ENCODE measurements at regions not wholly inside any gene's neighbourhood (a gene's known extent, or its start where the extent isn't known, plus 50 kb on each side); places are given as distances from the start of the nearest gene placed in this dataset.

GRCh38 chr2:228845162-228845925 is 425.7 kb downstream of the PID1 start:
- FAIRE-seq (no peak), ATAC-seq (no peak), DNase-seq (ENCODE audit: low spot score) (no peak)
- Histone ChIP-seq H3K9ac (ENCODE audit: insufficient read depth, low read depth, low read length) (no peak overlapping the region), H3K27me3 (ENCODE audit: control insufficient read depth in 1 of 2, insufficient read depth in 2 of 2, low read length in 2 of 2) (no peaks in the 10 kb centered on the region), H3K36me3 (replicated peaks in 1 of 2; ENCODE audit: control insufficient read depth in 1 of 2, insufficient read depth in 2 of 2, low read length in 2 of 2) (no peaks in the 10 kb centered on the region), H3K4me3 (replicated peaks in 1 of 3; ENCODE audit: insufficient read depth in 1 of 3, low read depth in 2 of 3, low read length in 3 of 3) (no peak overlapping the region), H3K79me2 (ENCODE audit: insufficient read depth, low read length) (no peaks in the 10 kb centered on the region), H4K20me1 (ENCODE audit: insufficient read depth, low read length) (no peaks in the 10 kb centered on the region), H3K9me3 (ENCODE audit: low read length) (peaks cover 85% of the 10 kb centered on the region), H3K27ac (ENCODE audit: extremely low read length, insufficient read depth, low read length) (no peak overlapping the region), H3K4me1 (ENCODE audit: insufficient read depth, low read length) (no peaks in the 10 kb centered on the region), H2AFZ (ENCODE audit: low read length) (no peak overlapping the region), H3K4me2 (ENCODE audit: low read depth, low read length) (no peak overlapping the region)
- no peak for TF ChIP-seq SIN3A (IDR thresholded peaks at IDR 0.05; ENCODE audit: borderline replicate concordance, low read depth, low read length)
- no TSS peak for BruUV-seq (replicated peaks)
- in situ Hi-C loops (cut with HindIII; ENCODE audit: extremely low pct_ligation_motif_present, low pct_unique_long_range_greater_than_20kb): no loop called here
- ChIA-PET CTCF (ENCODE audit: low intra/inter-chr PET ratio, low total read pairs) (no interaction called here), POLR2A (no interaction called here)
- intact Hi-C loops (cut with micrococcal nuclease; ENCODE audit: unreplicated experiment): no loop called here
- 14% methylated on average over 3 of the region's 3 CpGs for WGBS (ENCODE audit: low lambda C conversion rate)

DNA sequence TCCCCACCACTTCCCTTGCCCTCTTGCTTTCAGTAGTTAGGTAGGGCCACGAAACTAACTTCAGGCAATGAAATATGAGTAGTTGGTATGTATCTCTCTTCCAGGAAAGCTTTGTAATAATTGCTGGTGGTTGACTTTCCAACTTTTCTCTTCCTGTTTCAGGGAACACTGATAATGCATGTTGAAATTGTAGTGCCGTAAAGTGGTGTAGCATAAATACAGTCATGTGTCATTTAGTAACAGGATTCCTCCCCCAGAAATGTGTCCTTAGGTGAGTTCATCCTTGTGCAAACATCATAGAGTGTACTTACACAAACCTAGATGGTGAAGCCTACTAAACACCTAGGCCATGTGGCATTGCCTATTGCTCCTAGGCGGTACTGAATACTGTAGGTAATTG is 429.2 kb downstream of the PID1 start:
- no peaks in the 10 kb centered on the region for H3K79me2 ChIP-seq (ENCODE audit: insufficient read depth, low read length)
- intact Hi-C loops (cut with micrococcal nuclease; ENCODE audit: unreplicated experiment) (no loop called here), in situ Hi-C loops (cut with HindIII; ENCODE audit: extremely low pct_ligation_motif_present, low pct_unique_long_range_greater_than_20kb) (no loop called here)
- 10% methylated on average over 3 of the region's 3 CpGs for WGBS (ENCODE audit: low lambda C conversion rate)
- H3K27ac ChIP-seq (ENCODE audit: extremely low read length, insufficient read depth, low read length): no peak overlapping the region
- H3K27me3 ChIP-seq (ENCODE audit: control insufficient read depth in 1 of 2, insufficient read depth in 2 of 2, low read length in 2 of 2): no peaks in the 10 kb centered on the region
- no peak overlapping the region for H3K4me2 ChIP-seq (ENCODE audit: low read depth, low read length)
- no peak overlapping the region for H3K4me3 ChIP-seq (replicated peaks in 1 of 3; ENCODE audit: insufficient read depth in 1 of 3, low read depth in 2 of 3, low read length in 3 of 3)
- CTCF ChIA-PET (ENCODE audit: low intra/inter-chr PET ratio, low total read pairs): no interaction called here
- H2AFZ ChIP-seq (ENCODE audit: low read length): no peak overlapping the region
- no peaks in the 10 kb centered on the region for H3K36me3 ChIP-seq (replicated peaks in 1 of 2; ENCODE audit: control insufficient read depth in 1 of 2, insufficient read depth in 2 of 2, low read length in 2 of 2)
- POLR2A ChIA-PET: no interaction called here
- H4K20me1 ChIP-seq (ENCODE audit: insufficient read depth, low read length): no peaks in the 10 kb centered on the region
- DNase-seq (ENCODE audit: low spot score) (no peak), FAIRE-seq (no peak), ATAC-seq (no peak)
- H3K4me1 ChIP-seq (ENCODE audit: insufficient read depth, low read length): no peaks in the 10 kb centered on the region
- no peak overlapping the region for H3K9ac ChIP-seq (ENCODE audit: insufficient read depth, low read depth, low read length)
- H3K9me3 ChIP-seq (ENCODE audit: low read length): peaks cover 84% of the 10 kb centered on the region
- no TSS peak for BruUV-seq (replicated peaks)
- TF ChIP-seq NONO (IDR thresholded peaks at IDR 0.05) (no peak), NONO (CRISPR knock-in tag; conservative IDR thresholded peaks at IDR 0.05) (no peak), BRF2 (CRISPR knock-in tag; IDR thresholded peaks at IDR 0.05) (no peak), KLF13 (CRISPR knock-in tag; IDR thresholded peaks at IDR 0.05) (no peak), ZNF331 (CRISPR knock-in tag; IDR thresholded peaks at IDR 0.05) (no peak), AGO2 (optimal IDR thresholded peaks at IDR 0.05; ENCODE audit: low read depth, low read length) (no peak), MYC (CRISPR knock-in tag; IDR thresholded peaks at IDR 0.05; ENCODE audit: borderline replicate concordance) (no peak), TBP (CRISPR knock-in tag; IDR thresholded peaks at IDR 0.05) (no peak), THAP11 (CRISPR knock-in tag; IDR thresholded peaks at IDR 0.05) (no peak), TGIF2 (CRISPR knock-in tag; IDR thresholded peaks at IDR 0.05) (no peak), NCOA1 (CRISPR knock-in tag; IDR thresholded peaks at IDR 0.05) (no peak), PCBP1 (IDR thresholded peaks at IDR 0.05; ENCODE audit: borderline replicate concordance, low read depth, low read length) (no peak), MEF2D (CRISPR knock-in tag; IDR thresholded peaks at IDR 0.05) (no peak), ZFP62 (CRISPR knock-in tag; IDR thresholded peaks at IDR 0.05) (no peak), SOX13 (IDR thresholded peaks at IDR 0.05) (no peak), SOX13 (CRISPR knock-in tag; conservative IDR thresholded peaks at IDR 0.05 in 1 of 2, IDR thresholded peaks at IDR 0.05 in 1 of 2) (no peak)
- TF ChIP-seq, protein P1, sequence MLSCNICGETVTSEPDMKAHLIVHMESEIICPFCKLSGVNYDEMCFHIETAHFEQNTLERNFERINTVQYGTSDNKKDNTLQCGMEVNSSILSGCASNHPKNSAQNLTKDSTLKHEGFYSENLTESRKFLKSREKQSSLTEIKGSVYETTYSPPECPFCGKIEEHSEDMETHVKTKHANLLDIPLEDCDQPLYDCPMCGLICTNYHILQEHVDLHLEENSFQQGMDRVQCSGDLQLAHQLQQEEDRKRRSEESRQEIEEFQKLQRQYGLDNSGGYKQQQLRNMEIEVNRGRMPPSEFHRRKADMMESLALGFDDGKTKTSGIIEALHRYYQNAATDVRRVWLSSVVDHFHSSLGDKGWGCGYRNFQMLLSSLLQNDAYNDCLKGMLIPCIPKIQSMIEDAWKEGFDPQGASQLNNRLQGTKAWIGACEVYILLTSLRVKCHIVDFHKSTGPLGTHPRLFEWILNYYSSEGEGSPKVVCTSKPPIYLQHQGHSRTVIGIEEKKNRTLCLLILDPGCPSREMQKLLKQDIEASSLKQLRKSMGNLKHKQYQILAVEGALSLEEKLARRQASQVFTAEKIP (CRISPR knock-in tag; IDR thresholded peaks at IDR 0.05; ENCODE audit: borderline replicate concordance): no peak

Data from HepG2 (cell line).